ENCODE measurements at regions not wholly inside any gene's neighbourhood (a gene's known extent, or its start where the extent isn't known, plus 50 kb on each side); places are given as distances from the start of the nearest gene placed in this dataset.

DNA sequence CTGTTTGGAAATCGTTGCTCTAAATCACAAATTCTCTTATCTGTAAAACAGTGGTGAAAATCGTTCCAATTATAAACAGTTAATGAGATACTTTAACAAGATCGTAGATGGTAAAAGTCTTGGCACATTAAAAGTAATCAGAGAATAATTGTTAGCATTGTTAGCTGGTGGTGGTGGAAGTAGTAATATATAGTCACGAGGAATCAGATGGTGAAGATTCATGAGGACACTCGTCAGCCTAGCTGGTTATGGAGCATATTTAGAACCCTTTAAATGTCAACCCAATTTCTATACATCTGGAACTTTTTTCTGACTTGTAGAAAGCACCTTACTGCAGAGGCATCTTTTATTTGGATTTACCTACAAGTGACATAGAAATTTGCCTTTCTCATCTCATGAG, 190.8 kb downstream of the TLE1 start:
- TF ChIP-seq, protein P1, sequence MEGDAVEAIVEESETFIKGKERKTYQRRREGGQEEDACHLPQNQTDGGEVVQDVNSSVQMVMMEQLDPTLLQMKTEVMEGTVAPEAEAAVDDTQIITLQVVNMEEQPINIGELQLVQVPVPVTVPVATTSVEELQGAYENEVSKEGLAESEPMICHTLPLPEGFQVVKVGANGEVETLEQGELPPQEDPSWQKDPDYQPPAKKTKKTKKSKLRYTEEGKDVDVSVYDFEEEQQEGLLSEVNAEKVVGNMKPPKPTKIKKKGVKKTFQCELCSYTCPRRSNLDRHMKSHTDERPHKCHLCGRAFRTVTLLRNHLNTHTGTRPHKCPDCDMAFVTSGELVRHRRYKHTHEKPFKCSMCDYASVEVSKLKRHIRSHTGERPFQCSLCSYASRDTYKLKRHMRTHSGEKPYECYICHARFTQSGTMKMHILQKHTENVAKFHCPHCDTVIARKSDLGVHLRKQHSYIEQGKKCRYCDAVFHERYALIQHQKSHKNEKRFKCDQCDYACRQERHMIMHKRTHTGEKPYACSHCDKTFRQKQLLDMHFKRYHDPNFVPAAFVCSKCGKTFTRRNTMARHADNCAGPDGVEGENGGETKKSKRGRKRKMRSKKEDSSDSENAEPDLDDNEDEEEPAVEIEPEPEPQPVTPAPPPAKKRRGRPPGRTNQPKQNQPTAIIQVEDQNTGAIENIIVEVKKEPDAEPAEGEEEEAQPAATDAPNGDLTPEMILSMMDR (IDR thresholded peaks at IDR 0.05; ENCODE audit: unreplicated experiment in 3 of 3): no peak
- peak overlapping the region in 2 of 3 experiments; percentile 47 to 66 for H3K27ac Mint-ChIP-seq
- no peaks in the 10 kb centered on the region for H3K9me3 Mint-ChIP-seq
- H3K4me3 Mint-ChIP-seq: peak overlapping the region in 1 of 3 experiments; percentile 26
- H3K27me3 Mint-ChIP-seq (ENCODE audit: low read depth): peaks cover 4% of the 10 kb centered on the region
- H3K36me3 Mint-ChIP-seq (ENCODE audit: low read depth): no peaks in the 10 kb centered on the region
- peaks cover 30% of the 10 kb centered on the region for H3K4me1 Mint-ChIP-seq

DNA sequence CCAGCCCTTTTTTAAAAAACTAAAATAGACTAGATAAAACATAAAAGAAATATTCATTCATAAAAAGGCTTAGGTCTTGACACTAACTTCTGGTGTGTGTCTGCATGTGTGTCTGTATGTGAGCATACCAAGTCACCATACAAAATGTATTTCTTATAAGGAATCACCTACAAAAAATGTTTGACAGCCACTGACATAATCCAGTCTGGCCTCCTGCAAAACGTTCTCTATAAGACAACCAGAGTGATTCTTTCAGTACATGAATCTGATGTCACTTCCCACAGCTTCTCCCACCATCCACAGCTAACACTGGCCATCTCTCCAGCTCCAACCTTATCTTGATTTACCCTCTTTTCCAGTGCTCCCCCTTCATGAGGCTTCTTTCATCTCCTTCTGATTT, 192.3 kb downstream of the TLE1 start:
- H3K36me3 Mint-ChIP-seq (ENCODE audit: low read depth): no peaks in the 10 kb centered on the region
- TF ChIP-seq, protein P1 (IDR thresholded peaks at IDR 0.05; ENCODE audit: unreplicated experiment in 3 of 3): no peak
- H3K4me1 Mint-ChIP-seq: peaks cover 35% of the 10 kb centered on the region
- H3K27ac Mint-ChIP-seq: no peak overlapping the region
- H3K27me3 Mint-ChIP-seq (ENCODE audit: low read depth): peaks cover 4% of the 10 kb centered on the region
- no peaks in the 10 kb centered on the region for H3K9me3 Mint-ChIP-seq
- H3K4me3 Mint-ChIP-seq: no peak overlapping the region

DNA sequence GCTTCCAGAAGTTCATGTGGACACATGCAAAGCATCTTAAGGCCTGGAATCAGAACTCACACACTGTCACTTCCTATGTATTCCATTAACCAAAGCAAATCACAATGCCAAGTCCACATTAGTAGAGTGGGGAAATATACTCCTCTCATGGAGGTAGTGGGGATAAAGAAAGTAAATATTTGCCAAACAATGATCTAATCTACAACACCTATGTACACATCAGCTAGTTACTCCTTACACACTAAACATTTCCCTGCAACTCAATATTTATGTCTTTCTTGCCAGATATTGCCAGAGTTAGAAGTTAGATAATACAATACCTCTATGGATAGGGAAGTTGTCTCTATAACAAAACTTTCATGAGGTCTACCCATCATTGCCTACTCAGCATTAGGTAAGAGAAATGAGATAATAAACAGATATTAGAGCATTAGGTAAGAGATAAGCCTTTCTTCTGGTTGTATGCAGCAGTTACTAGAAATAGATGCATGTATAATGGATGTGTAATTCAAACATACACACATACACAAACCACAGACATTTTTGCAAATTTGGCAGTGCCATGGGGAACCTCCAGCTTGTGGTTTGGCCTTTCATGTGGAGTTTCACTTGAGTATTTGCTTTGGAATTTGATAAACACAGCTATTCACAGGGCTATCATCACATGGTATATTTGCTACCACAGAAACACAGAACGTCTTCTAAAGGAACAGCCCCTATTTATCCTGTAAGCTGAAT, 196.5 kb downstream of the TLE1 start:
- Mint-ChIP-seq H3K9me3 (no peaks in the 10 kb centered on the region), H3K36me3 (ENCODE audit: low read depth) (no peaks in the 10 kb centered on the region), H3K4me3 (no peak overlapping the region), H3K4me1 (peaks cover 12% of the 10 kb centered on the region), H3K27me3 (ENCODE audit: low read depth) (no peaks in the 10 kb centered on the region), H3K27ac (no peak overlapping the region)
- TF ChIP-seq, protein P1 (IDR thresholded peaks at IDR 0.05; ENCODE audit: unreplicated experiment in 3 of 3): no peak

DNA sequence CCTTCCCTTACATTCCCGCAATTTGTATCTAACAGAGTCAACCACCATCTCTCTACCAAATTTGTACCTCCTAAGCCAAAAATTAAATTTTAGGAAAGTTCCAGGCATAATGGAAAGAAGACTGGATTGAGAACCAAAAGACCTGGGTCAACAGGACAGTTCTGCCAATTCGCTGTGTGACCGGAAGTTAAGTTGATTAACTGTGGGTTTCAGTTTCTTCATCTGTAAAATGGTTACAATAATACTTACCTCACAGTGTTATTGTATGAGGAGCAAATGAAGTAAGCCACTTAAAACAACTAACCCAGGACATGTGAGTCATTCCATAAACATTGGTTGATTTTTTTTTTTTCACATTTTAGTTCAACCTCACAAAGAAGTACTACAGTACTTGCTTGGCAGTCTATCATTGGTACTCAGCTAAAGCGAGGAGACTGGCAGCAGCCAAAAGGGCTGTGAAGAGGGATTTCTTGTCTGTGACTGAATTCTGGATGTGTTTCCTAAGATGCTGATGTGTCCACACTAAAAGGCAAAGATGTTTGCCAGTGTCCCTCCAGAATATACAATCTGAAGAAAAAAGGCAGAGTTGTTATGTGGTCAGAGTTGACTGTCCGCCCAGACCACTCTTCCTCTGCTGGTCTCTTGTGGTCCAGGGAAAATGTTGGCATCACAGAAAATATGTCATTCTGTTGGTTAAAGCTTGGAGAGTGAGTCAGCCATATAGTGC, 198.6 kb downstream of the TLE1 start:
- Mint-ChIP-seq H3K36me3 (ENCODE audit: low read depth) (no peaks in the 10 kb centered on the region), H3K27me3 (ENCODE audit: low read depth) (no peaks in the 10 kb centered on the region), H3K27ac (no peak overlapping the region), H3K4me3 (no peak overlapping the region), H3K4me1 (peaks cover 12% of the 10 kb centered on the region), H3K9me3 (no peaks in the 10 kb centered on the region)
- TF ChIP-seq, protein P1 (IDR thresholded peaks at IDR 0.05; ENCODE audit: unreplicated experiment in 3 of 3): no peak

DNA sequence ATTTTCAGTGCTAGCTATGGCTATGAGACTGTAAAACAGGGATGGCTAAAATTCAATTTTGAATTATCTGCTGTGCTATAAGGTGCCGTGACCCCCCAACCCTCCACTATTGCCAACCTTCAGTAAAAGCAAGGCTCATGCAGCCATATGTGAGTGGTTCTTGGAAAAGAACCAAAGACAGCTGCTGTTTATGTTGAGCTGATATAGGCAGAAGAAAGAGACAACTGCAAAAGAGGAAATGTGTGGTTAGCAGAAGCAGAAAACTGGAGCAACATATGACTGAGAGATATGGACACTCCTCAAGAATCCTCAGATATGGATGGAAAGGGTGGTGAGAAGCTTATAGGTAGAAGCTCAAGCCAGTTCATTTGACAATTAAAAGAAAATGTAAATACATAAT, 200.3 kb downstream of the TLE1 start:
- no peaks in the 10 kb centered on the region for H3K9me3 Mint-ChIP-seq
- no peaks in the 10 kb centered on the region for H3K27me3 Mint-ChIP-seq (ENCODE audit: low read depth)
- no peak overlapping the region for H3K27ac Mint-ChIP-seq
- H3K36me3 Mint-ChIP-seq (ENCODE audit: low read depth): no peaks in the 10 kb centered on the region
- no peak overlapping the region for H3K4me3 Mint-ChIP-seq
- peaks cover 12% of the 10 kb centered on the region for H3K4me1 Mint-ChIP-seq
- TF ChIP-seq, protein P1 (IDR thresholded peaks at IDR 0.05; ENCODE audit: unreplicated experiment in 3 of 3): no peak
